ENCODE measurements at regions not wholly inside any gene's neighbourhood (a gene's known extent, or its start where the extent isn't known, plus 50 kb on each side); places are given as distances from the start of the nearest gene placed in this dataset.

GRCh38 chr5:96015709-96016108 is 54.1 kb upstream of the ELL2 start:
- DNase-seq = no peak

- DNase-seq = no peak
These were observed 52.7 kb upstream of the ELL2 start for GRCh38 chr5:96014395-96014794.

DNA sequence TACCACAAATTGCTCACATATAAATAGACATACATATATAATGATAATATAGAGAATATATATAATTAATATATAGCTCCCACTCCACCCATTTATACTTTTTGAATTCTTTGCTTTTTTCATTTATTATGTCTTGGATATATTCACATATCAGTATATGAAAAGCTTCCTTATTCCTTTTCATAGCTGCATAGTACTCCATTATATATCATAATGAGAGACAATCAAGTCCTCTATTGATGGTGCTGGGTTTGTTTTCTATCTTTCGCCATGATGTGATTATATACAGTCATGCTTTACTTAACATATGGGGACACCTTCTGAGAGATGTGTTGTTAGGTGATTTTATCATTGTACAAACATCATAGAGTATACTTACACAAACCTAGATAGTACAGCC is 51.6 kb upstream of the ELL2 start:
- no peak for DNase-seq

DNA sequence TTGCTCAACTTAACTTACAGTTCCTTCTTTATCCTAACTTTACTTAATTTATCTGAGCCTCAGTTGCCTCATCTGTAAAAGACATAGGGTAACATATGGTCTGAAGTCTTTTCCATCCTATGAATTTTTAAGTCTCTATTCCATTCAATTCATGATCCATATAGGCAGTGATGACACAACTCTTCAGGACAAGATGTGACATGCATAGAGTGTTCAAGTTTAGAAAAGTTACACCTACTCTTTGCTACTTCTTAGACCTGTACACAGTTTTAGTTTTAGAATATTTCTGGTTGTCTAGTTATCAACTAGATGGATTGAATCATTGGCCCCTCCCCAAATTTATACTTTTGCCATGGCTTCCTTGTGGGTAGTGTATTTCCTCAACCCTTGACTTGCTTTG is 50.7 kb upstream of the ELL2 start:
- DNase-seq = no peak

All from SW 1271 (cell line).